GM13977 (cell line): ENCODE measurements at regions not wholly inside any gene's neighbourhood (a gene's known extent, or its start where the extent isn't known, plus 50 kb on each side); places are given as distances from the start of the nearest gene placed in this dataset.

Experiments
- DNase-seq: peaks from one replicate; pipeline ENCODE4 v3.0.0; 2012; ENCODE audit warnings: low spot score
- in situ Hi-C: fragments of 300-500 bp; cut with MboI; formaldehyde crosslinking; loops from one replicate; pipeline ENCODE4 v1.12.0; 2022; ENCODE audit warnings: low sequenced_read_pairs, low pct_unique_long_range_greater_than_20kb, mixed read lengths, inconsistent platforms; ENCODE audit not compliant: unreplicated experiment
- TF ChIP-seq, protein P1 (sequence below): IDR thresholded peaks from 2 replicates; pipeline ENCODE4 v1.5.1; 2012; ENCODE audit warnings: mild to moderate bottlenecking, control low read depth; ENCODE audit not compliant: insufficient read depth; ENCODE audit errors: extremely low read depth, missing control alignments

GRCh38 chr13:107374038-107374437 is 806.1 kb upstream of the ARGLU1 start:
- TF ChIP-seq, protein P1, sequence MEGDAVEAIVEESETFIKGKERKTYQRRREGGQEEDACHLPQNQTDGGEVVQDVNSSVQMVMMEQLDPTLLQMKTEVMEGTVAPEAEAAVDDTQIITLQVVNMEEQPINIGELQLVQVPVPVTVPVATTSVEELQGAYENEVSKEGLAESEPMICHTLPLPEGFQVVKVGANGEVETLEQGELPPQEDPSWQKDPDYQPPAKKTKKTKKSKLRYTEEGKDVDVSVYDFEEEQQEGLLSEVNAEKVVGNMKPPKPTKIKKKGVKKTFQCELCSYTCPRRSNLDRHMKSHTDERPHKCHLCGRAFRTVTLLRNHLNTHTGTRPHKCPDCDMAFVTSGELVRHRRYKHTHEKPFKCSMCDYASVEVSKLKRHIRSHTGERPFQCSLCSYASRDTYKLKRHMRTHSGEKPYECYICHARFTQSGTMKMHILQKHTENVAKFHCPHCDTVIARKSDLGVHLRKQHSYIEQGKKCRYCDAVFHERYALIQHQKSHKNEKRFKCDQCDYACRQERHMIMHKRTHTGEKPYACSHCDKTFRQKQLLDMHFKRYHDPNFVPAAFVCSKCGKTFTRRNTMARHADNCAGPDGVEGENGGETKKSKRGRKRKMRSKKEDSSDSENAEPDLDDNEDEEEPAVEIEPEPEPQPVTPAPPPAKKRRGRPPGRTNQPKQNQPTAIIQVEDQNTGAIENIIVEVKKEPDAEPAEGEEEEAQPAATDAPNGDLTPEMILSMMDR = no peak
- in situ Hi-C loops = no loop called here
- no peak for DNase-seq

GRCh38 chr13:107373551-107373950 is 805.6 kb upstream of the ARGLU1 start:
- in situ Hi-C loops = no loop called here
- DNase-seq = no peak
- TF ChIP-seq, protein P1 = peak; percentile 52

GRCh38 chr13:107370015-107370785 is 802.3 kb upstream of the ARGLU1 start:
- in situ Hi-C loops = no loop called here
- DNase-seq = no peak
- TF ChIP-seq, protein P1 = no peak

DNA sequence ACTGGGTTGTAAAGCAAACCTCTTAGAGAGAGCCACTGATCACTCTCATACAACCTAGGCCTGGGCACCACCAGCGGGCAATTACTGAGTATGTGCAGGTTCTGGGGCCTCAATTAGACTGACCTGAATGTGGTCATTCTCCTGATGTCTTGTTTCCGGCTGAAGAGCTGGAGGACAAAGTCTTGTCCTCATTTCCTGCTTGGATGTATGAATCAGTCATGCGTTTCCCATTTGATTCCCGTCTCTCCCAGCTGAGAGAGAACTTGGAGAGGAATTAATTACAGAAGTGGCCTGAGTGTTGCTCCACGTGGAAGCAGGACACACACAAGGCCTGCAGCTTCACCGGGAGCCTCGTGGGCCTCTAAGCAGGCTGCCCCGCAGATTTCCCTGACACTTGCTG is 799.3 kb upstream of the ARGLU1 start:
- in situ Hi-C loops = no loop called here
- TF ChIP-seq, protein P1 = no peak
- DNase-seq = no peak

DNA sequence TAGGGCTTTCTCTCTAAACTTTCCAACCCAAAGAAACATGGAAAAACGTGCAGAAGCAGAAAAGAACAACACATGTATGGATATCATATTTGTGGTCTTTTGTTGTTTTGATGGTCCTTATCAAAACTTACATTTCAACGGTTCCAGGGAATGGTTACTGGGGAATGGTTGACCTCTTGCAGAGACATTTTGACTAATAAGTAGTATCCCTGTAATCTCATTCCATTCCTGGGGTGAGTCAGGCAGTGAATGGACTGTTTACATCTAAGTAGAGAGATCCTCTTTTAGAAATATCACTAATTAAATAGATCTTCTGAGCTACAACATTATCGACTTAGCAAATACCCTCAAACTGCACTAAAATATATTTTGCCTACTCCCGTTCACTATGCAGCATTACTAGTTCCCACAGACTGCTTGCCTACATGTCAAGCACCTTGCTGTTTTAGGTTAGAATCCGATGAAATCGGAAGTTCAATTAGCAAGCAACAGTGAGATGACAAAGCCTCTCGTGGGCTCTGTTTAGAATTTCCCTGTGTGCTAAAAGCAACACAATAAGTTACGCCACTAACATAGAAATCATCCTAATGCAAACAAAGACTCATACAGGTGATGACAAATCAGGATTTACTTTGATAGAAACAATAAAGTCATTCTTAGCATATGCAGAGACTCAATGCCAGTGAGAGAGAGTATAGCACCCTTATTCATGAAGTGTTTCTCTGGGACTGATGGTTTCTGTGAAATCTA is 797.7 kb upstream of the ARGLU1 start:
- TF ChIP-seq, protein P1 = no peak
- in situ Hi-C loops = no loop called here
- DNase-seq = no peak

DNA sequence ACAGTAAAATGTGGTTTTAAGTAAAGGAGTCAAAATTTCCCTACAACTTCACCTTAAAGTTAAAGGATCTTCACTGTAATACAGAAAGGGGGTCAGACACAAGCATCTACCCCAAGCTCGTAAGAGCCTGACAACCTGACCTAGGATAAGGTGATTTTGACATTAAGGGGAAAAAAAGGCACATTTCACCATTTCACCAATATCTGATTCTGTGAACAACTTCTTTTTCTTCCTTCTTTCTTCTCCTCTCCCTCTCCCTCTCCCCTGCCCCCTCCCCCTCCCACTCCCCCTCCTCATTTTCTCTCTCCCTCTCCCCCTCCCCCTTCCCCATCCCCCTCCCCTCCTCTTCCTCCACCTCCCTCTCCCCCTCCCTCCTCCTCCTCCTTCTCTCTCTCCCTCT is 796.7 kb upstream of the ARGLU1 start:
- TF ChIP-seq, protein P1 = no peak
- in situ Hi-C loops = no loop called here
- no peak for DNase-seq
